ENCODE measurements at regions not wholly inside any gene's neighbourhood (a gene's known extent, or its start where the extent isn't known, plus 50 kb on each side); places are given as distances from the start of the nearest gene placed in this dataset.

- in situ Hi-C loops (cut with HindIII; ENCODE audit: low sequenced_read_pairs): loop anchor here (5.0 kb wide), 4 partner anchors 37 to 137 kb away; no protein-coding TSS in a partner anchor
These were observed 87.2 kb upstream of the DUSP5 start for GRCh38 chr10:110410329-110411046.

- in situ Hi-C loops (cut with HindIII; ENCODE audit: low sequenced_read_pairs): loop anchor here (5.0 kb wide), 4 partner anchors 36 to 136 kb away; no protein-coding TSS in a partner anchor
These were observed 86.7 kb upstream of the DUSP5 start for GRCh38 chr10:110411047-110411410.

GRCh38 chr10:110413049-110413783 is 84.5 kb upstream of the DUSP5 start:
- in situ Hi-C loops (cut with HindIII; ENCODE audit: low sequenced_read_pairs): loop anchor here (5.0 kb wide), 4 partner anchors 34 to 134 kb away; no protein-coding TSS in a partner anchor

GRCh38 chr10:110413903-110414547 is 83.7 kb upstream of the DUSP5 start:
- in situ Hi-C loops (cut with HindIII; ENCODE audit: low sequenced_read_pairs): loop anchor here (5.0 kb wide), 4 partner anchors 33 to 133 kb away; no protein-coding TSS in a partner anchor

- in situ Hi-C loops (cut with HindIII; ENCODE audit: low sequenced_read_pairs): loop anchor here (5.0 kb wide), 4 partner anchors 33 to 133 kb away; no protein-coding TSS in a partner anchor
These were observed 83.0 kb upstream of the DUSP5 start for GRCh38 chr10:110414548-110415309.

- in situ Hi-C loops (cut with HindIII; ENCODE audit: low sequenced_read_pairs): no loop called here
These were observed 81.9 kb upstream of the DUSP5 start for GRCh38 chr10:110415809-110416208.

- in situ Hi-C loops (cut with HindIII; ENCODE audit: low sequenced_read_pairs): no loop called here
These were observed 80.7 kb upstream of the DUSP5 start for GRCh38 chr10:110416776-110417711.

GRCh38 chr10:110418218-110418617 is 79.5 kb upstream of the DUSP5 start:
- in situ Hi-C loops (cut with HindIII; ENCODE audit: low sequenced_read_pairs): no loop called here

GRCh38 chr10:110419265-110419664 is 78.4 kb upstream of the DUSP5 start:
- in situ Hi-C loops (cut with HindIII; ENCODE audit: low sequenced_read_pairs): no loop called here

- in situ Hi-C loops (cut with HindIII; ENCODE audit: low sequenced_read_pairs): no loop called here
These were observed 77.1 kb upstream of the DUSP5 start for GRCh38 chr10:110420401-110421193.

GRCh38 chr10:110421512-110422138 is 76.1 kb upstream of the DUSP5 start:
- in situ Hi-C loops (cut with HindIII; ENCODE audit: low sequenced_read_pairs): no loop called here

- in situ Hi-C loops (cut with HindIII; ENCODE audit: low sequenced_read_pairs): no loop called here
These were observed 75.2 kb upstream of the DUSP5 start for GRCh38 chr10:110422548-110422947.

GRCh38 chr10:110423650-110424049 is 74.1 kb upstream of the DUSP5 start:
- in situ Hi-C loops (cut with HindIII; ENCODE audit: low sequenced_read_pairs): no loop called here

- in situ Hi-C loops (cut with HindIII; ENCODE audit: low sequenced_read_pairs): no loop called here
These were observed 71.9 kb upstream of the DUSP5 start for GRCh38 chr10:110425684-110426293.

GRCh38 chr10:110426294-110427181 is 71.2 kb upstream of the DUSP5 start:
- in situ Hi-C loops (cut with HindIII; ENCODE audit: low sequenced_read_pairs): no loop called here

- in situ Hi-C loops (cut with HindIII; ENCODE audit: low sequenced_read_pairs): no loop called here
These were observed 68.4 kb upstream of the DUSP5 start for GRCh38 chr10:110429301-110429700.

All from endothelial cell of hepatic sinusoid (primary cell).